ENCODE measurements at regions not wholly inside any gene's neighbourhood (a gene's known extent, or its start where the extent isn't known, plus 50 kb on each side); places are given as distances from the start of the nearest gene placed in this dataset.

- no peak overlapping the region for H3K27ac ChIP-seq (ENCODE audit: insufficient read depth, low read depth, low read length)
- H3K4me1 ChIP-seq (ENCODE audit: control insufficient read depth, extremely low read depth, insufficient read depth, low read length): no peaks in the 10 kb centered on the region
- POLR2A ChIA-PET: no interaction called here
- DNase-seq (ENCODE audit: low read depth, low spot score): no peak
- intact Hi-C loops (cut with micrococcal nuclease) (no loop called here), dilution Hi-C loops (cut with MboI; ENCODE audit: extremely low pct_ligation_motif_present, low sequenced_read_pairs) (no loop called here)
- no peaks in the 10 kb centered on the region for H3K27me3 ChIP-seq (ENCODE audit: control insufficient read depth in 2 of 2, insufficient read depth in 2 of 2, low read length in 2 of 2)
- H3K4me3 ChIP-seq (replicated peaks in 1 of 3; ENCODE audit: insufficient read depth in 1 of 3, low read depth in 1 of 3, low read length in 3 of 3): no peak overlapping the region
- no peaks in the 10 kb centered on the region for H4K20me1 ChIP-seq (replicated peaks; ENCODE audit: control insufficient read depth, extremely low read depth, insufficient read depth, low read length)
- no peak for FAIRE-seq
- no TSS peak for BruUV-seq (replicated peaks)
- CTCF ChIA-PET: no interaction called here
- H3K79me2 ChIP-seq (ENCODE audit: control insufficient read depth, insufficient read depth, low read length): no peaks in the 10 kb centered on the region
- H3K4me2 ChIP-seq (ENCODE audit: insufficient read depth, low read length): no peak overlapping the region
- H3K9me1 ChIP-seq (replicated peaks; ENCODE audit: control insufficient read depth, extremely low read depth, insufficient read depth, low read length): no peaks in the 10 kb centered on the region
- TF ChIP-seq FOS (IDR thresholded peaks at IDR 0.05; ENCODE audit: borderline replicate concordance, insufficient read depth, low read length): no peak
- TF ChIP-seq EZH2 (IDR thresholded peaks at IDR 0.05; ENCODE audit: borderline replicate concordance, low read depth, low read length, severe bottlenecking): no peak
- no peak for TF ChIP-seq MAX (IDR thresholded peaks at IDR 0.05; ENCODE audit: insufficient read depth, insufficient read length)
- no peak for TF ChIP-seq CTCF (IDR thresholded peaks at IDR 0.05; ENCODE audit: extremely low read depth in 1 of 2, insufficient read depth in 1 of 2, low read depth in 1 of 2, low read length in 2 of 2)
- no peak overlapping the region for H3K9ac ChIP-seq (replicated peaks; ENCODE audit: extremely low read depth, insufficient read depth, low read length)
- no peaks in the 10 kb centered on the region for H3K36me3 ChIP-seq (ENCODE audit: control insufficient read depth in 2 of 2, extremely low read depth in 1 of 2, insufficient read depth in 2 of 2, low read length in 2 of 2)
- no peaks in the 10 kb centered on the region for H3K9me3 ChIP-seq (replicated peaks; ENCODE audit: control insufficient read depth, insufficient read depth, low read length)
- no peak overlapping the region for H2AFZ ChIP-seq (ENCODE audit: low read depth, low read length)
Observed at GRCh38 chr4:133263104-133263503, 114.0 kb downstream of the PCDH10 start.

DNA sequence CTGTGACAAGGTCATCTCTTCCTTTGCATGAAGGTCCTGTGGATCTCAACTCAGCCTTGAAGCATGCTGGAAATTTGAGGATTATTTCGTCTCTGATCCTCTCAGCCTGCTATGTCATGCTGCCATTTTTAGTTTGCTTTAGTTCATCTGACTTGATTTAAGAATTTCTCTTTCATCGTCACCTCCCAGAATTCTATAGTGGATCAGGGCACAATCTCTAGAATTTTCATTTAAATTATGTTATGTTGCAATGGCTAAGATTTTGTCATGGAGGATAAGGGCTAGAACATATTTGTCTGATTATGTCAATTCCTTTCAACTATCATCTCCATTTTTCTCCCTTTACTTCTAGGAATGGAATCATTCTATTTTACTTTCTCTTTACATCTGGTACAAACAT is 98.8 kb downstream of the PCDH10 start:
- FAIRE-seq (no peak), DNase-seq (ENCODE audit: low read depth, low spot score) (no peak)
- no TSS peak for BruUV-seq (replicated peaks)
- intact Hi-C loops (cut with micrococcal nuclease): no loop called here
- dilution Hi-C loops (cut with MboI; ENCODE audit: extremely low pct_ligation_motif_present, low sequenced_read_pairs): no loop called here
- ChIA-PET CTCF (no interaction called here), POLR2A (no interaction called here)
- Histone ChIP-seq H3K27ac (ENCODE audit: insufficient read depth, low read depth, low read length) (no peak overlapping the region), H3K4me3 (replicated peaks in 1 of 3; ENCODE audit: insufficient read depth in 1 of 3, low read depth in 1 of 3, low read length in 3 of 3) (no peak overlapping the region), H4K20me1 (replicated peaks; ENCODE audit: control insufficient read depth, extremely low read depth, insufficient read depth, low read length) (no peaks in the 10 kb centered on the region), H2AFZ (ENCODE audit: low read depth, low read length) (no peak overlapping the region), H3K27me3 (ENCODE audit: control insufficient read depth in 2 of 2, insufficient read depth in 2 of 2, low read length in 2 of 2) (no peaks in the 10 kb centered on the region), H3K4me2 (ENCODE audit: insufficient read depth, low read length) (no peak overlapping the region), H3K9me1 (replicated peaks; ENCODE audit: control insufficient read depth, extremely low read depth, insufficient read depth, low read length) (no peaks in the 10 kb centered on the region), H3K4me1 (ENCODE audit: control insufficient read depth, extremely low read depth, insufficient read depth, low read length) (no peaks in the 10 kb centered on the region), H3K36me3 (ENCODE audit: control insufficient read depth in 2 of 2, extremely low read depth in 1 of 2, insufficient read depth in 2 of 2, low read length in 2 of 2) (no peaks in the 10 kb centered on the region), H3K9ac (replicated peaks; ENCODE audit: extremely low read depth, insufficient read depth, low read length) (no peak overlapping the region), H3K9me3 (replicated peaks; ENCODE audit: control insufficient read depth, insufficient read depth, low read length) (no peaks in the 10 kb centered on the region), H3K79me2 (ENCODE audit: control insufficient read depth, insufficient read depth, low read length) (no peaks in the 10 kb centered on the region)
- TF ChIP-seq POLR2AphosphoS5 (IDR thresholded peaks at IDR 0.05; ENCODE audit: insufficient read depth, low read depth, low read length) (no peak), MAX (IDR thresholded peaks at IDR 0.05; ENCODE audit: insufficient read depth, insufficient read length) (no peak), POLR2A (IDR thresholded peaks at IDR 0.05; ENCODE audit: low read depth, low read length) (no peak)
